ENCODE measurements at regions not wholly inside any gene's neighbourhood (a gene's known extent, or its start where the extent isn't known, plus 50 kb on each side); places are given as distances from the start of the nearest gene placed in this dataset.
"Not testable (repeated sequence)": the region's sequence is repeated elsewhere in the genome, so short reads cannot be mapped to it uniquely, and the experiment has no call there.

DNA sequence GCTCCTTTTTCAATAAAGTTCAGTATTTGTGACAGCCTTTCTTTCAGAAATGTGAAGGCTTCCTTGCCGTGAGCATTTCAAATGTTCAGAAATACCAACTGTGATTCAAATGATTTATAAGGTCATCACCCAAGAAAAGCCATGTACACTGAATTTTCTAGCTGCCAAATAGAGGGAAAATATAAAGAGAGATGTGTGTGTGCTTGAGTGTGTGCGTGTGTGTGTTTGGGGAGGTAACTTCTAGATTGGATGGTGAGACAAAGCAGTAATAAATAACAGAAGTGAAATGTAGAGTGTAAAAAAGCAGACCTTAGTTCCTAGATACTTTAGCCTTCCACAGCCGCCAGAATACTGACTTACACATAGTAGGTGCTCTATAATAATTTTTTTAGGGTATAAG lies 577.4 kb downstream of the TBL1XR1 start:
- no peak for DNase-seq

DNA sequence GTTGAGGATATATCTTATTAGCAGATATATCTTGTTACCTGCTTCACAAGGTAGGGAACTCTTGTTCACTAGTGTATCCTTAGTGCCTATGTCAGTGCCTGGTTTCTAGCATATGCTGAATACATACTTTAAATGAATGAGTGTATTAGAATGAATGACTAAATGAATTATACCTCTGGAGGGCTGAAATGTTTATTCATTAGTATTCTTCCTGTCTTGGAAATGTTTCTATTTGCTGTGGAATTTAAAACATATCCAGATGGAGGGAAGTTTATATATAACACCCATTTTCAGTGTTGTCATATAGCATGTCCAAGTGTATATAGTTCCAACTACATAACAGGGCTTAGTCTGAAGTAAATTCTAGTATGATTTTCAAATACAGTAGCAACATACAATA lies 581.5 kb downstream of the TBL1XR1 start:
- no peak for DNase-seq

DNA sequence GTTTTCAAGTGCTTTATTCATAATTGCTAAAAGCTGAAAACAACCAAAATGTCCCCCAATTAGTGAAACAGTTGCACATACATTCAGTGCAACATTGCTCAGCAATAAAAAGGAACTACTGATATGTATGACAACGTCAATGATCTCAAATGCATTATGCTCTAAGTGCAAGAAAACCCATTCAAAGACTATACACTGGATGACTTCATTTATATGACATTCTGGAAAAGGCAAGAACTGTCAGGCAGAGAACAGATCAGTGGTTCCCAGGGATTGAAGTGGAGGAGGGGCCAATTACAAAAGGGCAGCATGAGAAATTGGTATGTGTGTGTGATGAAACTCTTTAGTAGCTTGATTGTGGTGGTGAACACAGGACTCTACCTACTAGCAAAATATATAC lies 585.6 kb downstream of the TBL1XR1 start:
- DNase-seq: no peak

DNA sequence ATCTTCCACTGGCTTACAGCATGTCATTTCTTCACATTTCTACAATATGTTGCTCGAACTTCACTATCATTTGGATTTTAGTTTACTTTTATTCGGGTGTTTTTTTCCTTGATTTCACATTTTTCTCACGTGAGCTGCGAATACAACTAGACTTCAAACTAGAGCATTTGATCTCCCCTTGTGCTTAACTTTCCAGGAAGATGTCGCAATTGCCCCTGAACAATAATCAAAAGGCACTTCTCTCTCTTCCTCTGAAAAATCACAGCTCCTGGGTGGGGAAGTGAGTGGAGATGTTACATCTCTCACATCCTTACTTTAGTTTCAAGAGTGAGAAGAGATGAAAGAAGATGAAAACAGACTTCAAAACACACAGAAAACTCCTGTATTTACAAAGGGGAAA lies 587.9 kb downstream of the TBL1XR1 start:
- no peak for DNase-seq

DNA sequence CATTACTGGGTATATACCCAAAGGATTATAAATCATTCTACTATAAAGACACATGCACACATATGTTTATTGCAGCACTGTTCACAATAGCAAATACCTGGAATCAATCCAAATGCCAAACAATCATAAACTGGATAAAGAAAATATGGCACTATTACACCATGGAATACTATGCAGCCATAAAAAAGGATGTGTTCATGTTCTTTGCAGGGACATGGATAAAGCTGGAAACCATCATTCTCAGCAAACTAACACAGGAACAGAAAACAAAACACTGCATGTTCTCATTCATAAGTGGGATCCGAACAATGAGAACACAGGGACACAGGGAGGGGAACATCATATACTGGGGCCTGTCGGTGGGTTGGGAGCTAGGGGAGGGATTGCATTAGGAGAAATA lies 591.7 kb downstream of the TBL1XR1 start:
- not testable (repeated sequence) for DNase-seq

DNA sequence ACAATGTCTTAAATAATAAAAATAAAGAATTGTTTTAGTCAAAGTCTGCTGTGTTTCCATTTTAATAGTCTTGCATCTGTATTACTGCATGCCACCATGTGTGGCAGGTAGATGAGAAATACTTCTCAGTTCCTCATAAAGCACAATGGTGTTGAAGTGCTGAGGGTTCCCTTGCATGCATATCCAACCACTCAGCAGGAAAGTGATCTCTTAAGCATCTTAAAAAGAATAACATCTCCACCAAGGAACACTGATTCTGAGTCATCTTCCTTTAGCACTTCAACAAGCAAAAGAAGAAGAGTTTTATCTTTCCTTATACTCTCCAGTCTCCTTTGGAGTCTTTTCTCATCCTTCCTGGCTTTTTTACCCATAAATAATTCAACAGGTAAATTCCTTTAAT lies 602.0 kb downstream of the TBL1XR1 start:
- no peak for DNase-seq

DNA sequence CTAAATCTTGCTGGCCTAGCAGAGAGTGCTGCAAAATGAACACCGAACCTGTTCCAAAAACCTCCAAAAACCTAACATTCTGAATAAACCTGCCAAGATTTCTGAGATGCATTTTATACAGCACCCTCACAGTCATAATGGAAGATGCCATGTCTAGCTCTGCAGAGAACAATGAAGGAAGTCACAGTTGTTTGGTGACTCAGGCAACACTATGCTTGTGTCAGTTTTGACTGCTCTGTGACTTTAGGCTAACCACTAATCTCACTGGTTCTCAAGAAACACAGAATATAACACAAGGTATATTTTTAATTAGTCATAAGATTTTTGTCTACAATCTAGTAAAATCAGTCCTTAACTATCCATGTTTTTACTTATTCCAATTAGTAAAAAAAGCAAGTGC lies 606.6 kb downstream of the TBL1XR1 start:
- no peak for DNase-seq

DNA sequence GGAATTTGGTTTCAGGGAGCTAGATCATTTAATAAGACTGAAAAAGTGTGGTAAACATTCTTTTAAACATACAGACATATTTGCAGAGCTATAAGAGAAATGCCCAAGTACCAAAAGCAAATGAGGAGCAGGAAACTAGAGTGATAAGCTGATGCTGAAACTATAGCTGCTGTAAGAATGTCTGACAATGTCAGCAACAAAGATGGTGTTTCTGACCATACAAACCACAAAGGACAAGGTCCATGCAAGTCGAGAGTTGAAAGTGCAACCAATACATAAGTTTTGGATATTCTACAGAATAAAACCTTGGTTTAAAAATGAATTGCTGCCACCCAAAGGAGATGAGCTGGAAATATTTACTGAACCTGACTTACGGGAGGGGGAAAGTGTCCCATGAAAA lies 610.2 kb downstream of the TBL1XR1 start:
- DNase-seq: no peak

DNA sequence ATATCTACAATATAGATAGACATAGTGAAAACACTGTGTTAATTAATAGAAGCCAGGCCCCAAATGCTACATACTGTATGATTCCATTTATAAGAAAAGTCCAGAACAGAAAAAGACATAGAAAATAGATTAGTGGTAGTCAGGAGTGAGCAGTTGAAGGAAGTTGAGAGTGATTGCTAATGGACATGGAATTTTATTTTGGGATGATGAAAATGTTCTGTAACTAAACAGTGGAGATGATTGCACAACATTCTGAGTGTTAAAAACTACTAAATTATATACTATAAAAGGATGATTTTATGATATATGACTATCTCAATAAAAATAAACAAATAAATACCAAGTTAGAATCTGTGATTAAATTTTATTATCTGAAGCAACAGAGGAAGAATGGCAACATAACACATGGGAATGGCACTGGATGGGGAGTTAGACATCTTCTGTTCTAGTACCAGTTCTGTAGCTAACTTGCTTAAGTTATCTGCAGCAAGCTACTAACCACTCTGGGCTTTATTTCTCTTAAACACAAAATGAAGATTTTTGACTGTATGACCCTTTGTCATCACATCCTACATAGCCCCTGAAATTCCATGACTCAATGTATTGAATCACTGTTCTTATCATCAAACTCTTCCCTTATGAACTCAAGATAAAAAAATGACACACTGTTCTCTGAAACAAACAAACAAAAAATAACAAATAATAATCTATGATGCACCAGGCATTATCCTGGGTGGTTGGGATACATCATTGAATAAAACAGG lies 612.7 kb downstream of the TBL1XR1 start:
- no peak for DNase-seq

DNA sequence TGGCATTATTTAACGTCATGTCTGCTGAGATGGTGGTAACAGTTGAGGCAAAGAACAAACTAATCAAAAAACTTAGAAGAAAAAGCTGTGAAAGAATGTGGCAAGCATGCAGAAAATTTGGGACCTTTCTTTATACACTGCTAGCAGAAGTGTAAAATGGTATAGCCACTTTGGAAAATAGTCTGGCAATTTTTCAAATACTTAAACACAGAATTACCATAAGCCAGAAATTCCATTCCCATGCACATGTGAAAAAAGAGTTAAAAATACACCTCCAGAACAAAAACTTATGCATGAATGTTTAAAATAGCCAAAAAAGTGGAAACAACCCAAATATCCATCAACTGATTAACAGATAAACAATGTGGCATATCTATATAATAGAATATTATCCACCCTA lies 613.3 kb downstream of the TBL1XR1 start:
- no peak for DNase-seq

DNA sequence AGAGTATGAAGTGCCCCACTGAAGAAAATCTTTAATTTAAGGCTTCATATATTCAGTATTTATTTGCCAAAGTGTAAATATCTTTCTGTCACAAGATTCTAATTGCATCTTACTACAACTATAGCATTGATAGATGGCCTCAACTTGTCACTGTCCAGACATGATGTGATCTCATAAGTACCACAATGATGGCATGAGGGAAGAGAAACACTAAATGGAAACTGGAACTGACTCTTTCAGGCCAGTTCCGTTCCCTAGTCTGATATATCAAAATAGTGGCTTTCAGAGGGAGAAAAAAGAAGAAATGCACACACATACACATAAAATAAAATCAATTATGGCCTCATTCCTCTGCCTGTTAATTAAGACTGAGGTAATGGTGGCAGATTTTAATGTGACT lies 615.7 kb downstream of the TBL1XR1 start:
- no peak for DNase-seq

DNA sequence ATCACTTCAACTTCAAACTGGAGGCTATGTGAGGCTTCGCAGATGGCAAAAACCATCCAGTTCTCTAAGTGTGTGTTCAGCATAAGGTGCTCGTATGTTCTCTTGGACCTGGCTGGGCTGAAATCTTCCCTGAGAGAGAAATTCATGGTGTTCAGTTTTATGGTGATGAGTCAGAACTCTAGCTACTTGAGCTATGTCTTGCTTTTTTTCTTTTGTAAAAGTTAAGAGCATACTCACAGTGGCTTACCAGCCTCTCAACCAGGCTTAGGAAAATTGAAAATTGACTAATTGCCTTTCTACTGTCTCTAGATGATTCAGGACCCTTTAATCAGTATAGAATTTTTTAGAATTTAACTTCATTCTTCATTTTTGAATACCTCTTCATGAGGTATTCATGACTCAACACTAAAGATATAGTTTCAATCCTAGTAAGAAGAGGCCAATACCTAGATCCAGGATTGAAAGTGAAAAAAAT lies 617.5 kb downstream of the TBL1XR1 start:
- no peak for DNase-seq

DNA sequence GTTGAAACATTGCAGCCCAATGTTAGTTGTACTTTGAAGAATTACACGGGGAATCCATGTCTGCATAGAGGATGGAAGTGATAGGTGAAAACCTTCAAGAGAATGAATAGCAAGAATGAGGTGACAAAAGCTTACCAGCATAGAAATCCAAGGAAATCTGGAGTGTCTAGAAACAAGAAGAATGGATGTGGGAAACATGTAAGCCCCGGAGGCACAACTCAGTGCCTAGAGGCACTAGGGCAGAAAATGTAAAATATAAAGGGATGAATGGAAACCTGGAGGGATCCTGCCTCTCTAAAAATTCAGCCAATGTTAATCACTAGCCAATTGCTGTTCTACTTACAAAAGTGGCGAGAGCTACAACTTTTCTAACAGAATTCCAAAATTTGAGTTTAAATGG lies 619.0 kb downstream of the TBL1XR1 start:
- DNase-seq: no peak

DNA sequence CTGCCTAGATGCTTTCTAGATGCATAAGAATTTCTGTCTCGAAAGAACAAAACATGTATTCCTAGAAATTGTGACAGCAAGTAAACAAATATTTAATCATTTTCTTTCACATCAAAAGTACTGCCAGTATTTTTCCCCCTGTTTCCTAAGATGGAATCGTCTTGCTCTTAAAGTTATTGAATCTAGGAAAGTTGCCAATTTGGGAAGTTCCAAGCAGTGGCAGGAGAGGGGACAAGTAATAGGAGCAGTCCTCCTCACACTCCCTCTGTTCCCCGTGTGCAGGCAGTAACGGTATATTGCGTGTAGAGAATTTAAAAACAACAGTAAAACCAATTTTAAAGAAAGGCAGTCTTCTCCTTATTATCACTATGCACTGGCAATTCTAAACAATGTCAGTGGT lies 619.8 kb downstream of the TBL1XR1 start:
- DNase-seq: no peak

DNA sequence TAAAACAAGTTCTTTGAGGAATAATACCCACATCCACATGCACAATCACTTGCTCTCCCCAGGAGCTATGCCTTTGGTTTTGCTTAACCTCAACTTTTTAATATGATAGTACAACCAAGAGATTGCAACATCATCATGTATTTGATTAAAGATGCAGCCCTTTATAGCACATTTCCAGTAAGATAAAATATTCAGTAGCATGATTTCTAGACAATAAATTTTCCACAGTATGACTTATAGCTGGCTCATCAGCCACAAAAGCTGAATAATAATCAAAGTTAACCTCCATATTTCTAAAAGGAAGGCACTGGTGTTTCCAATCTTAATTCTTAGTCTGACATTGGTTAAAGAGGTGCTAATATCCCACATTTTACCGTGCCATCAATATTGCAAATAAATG lies 622.5 kb downstream of the TBL1XR1 start:
- no peak for DNase-seq

DNA sequence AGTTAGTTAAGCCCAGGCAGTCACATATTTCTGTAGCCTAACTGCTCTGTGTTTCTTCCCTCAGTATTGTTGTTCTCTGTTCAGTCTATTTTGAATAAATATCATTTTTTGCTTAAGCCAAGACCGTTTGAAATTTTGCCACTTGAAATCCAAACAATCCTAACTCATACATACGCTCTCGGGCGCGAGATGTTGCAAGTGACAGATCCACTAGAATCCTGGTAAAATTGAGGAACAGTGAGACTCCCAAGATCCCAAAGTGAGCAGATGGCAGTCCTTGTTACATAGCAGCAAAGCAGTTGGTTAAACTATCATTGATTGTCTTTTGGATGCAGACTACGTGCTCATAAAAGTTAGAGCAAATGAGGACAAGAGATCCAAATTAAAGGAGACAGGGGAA lies 625.4 kb downstream of the TBL1XR1 start:
- no peak for DNase-seq

DNA sequence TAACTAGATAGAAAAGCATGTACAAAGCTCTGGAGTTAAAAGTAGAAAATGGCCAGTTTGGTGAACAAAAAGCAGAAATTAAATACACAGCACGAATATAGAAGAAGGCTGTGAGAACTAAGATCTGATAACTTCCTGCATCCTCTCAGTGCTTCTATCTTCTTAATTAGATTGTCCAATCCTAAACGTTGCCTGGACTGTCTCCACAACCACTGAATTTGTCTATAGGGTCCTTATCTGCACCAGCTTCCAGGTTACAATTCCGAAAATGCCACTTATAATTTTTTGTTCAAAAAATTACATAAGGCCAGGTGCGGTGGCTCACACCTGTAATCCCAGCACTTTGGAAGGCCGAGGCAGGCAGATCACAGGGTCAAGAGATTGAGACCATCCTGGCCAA lies 626.3 kb downstream of the TBL1XR1 start:
- DNase-seq: no peak

DNA sequence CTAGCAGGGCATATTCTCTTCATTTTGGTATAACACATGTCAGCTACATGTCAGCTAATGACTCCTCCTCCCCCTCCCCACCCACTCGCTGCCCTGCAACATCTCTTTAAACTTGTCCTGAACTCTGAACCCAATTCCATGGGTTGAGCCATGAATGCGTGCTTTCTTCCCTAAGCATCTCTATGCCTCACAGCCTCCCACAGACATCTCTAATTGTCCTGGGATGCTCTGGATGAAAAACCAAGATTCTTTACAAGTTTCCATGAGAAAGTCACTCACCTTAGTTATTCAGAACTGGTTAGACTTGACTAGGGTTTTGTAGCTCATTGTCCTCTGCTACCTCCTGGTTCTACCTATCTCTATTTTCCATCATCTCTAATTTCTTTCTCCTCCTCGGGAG lies 629.1 kb downstream of the TBL1XR1 start:
- DNase-seq: no peak

DNA sequence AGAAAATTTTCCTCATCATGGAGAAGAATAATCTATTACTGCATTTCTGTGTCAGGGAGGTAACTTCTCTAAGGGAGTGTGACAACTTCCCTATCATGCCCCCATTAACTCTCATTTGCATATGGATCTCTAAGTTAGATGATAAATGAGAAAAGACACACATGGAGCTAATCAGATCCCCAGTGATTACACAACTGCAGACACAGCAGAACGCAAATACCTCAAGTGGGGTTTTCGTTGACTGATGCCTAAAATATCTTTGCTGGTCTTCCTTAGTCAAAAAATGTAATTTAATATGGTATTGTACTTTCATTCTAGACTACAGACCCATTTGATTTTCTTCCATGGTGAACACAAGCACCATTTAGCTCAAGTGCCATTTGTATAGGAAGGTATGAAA lies 630.5 kb downstream of the TBL1XR1 start:
- no peak for DNase-seq

DNA sequence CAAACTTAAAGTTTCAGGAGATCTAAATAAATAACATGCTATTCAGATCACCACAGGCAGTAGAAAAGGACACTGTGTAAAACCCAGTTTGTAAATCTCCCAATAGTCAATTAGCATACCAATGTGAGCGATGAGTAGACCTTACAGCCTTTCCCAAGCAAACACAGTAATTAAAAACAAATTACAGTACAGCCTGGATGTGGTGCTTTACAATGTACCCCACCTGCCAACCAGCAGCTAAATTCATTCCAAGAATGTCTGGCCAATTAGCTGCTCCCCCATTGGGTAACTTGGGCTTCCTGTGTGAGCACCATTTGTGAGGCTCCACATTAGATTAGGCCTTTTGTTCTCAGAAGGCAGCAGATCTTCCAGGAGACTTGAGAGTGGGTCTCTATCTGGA lies 635.0 kb downstream of the TBL1XR1 start:
- no peak for DNase-seq

DNA sequence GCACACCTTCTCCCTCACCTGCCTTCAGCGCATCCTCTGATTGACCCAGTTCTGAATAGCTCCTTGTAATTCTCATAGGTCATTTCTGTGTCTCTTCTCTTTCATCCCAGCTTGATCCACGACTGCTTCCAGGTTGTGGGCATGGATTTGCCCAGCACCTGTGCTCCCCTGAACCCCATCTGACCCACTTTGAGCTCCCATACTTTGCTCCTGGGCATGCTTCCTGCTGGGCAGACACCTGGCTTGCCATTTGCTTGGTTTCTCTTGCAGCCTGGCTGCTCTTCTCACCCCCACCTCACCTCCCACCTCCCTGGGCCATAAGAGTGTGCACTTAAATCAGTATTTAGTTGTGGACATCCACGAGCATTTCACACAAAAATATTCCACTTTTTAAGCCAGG lies 635.5 kb downstream of the TBL1XR1 start:
- no peak for DNase-seq

DNA sequence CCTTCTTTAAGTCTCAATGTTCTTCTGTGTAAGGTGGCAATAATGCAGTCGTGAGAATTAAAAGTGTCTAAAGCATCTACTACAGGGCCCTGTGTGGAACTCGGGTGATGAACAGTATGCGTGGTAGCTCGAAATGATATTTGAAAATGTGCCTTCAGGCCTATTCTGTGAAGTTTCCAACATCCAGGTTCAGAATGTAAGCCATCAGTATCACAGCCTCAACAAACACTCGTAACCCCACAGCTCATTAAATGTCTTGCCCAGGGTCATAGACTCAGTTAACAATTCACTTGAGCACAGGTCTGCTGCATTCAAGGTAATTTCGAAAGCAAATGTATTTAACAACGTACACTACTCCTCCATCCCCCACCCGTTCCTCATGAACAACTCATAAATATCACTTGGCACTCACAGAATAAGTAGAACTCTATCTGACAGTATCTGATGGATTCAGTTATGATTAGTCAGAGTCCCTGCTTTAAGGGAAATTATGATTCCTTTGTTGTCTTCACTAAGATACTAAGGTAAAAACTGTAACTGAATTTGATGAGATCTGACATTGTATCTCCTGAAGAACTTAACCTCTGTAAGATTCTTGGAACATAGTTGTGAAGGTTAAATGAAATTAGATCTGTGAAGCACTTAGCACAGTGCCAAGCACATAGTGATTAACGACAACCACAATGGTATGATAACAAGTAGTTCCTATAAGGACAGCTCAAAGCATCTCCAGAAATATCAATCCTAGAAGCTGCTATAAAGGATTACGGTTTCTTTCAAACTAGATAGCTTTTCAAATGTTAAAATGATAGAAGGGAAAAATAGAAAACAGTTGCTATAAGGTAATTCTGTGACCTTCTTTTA lies 642.3 kb downstream of the TBL1XR1 start:
- DNase-seq: no peak

DNA sequence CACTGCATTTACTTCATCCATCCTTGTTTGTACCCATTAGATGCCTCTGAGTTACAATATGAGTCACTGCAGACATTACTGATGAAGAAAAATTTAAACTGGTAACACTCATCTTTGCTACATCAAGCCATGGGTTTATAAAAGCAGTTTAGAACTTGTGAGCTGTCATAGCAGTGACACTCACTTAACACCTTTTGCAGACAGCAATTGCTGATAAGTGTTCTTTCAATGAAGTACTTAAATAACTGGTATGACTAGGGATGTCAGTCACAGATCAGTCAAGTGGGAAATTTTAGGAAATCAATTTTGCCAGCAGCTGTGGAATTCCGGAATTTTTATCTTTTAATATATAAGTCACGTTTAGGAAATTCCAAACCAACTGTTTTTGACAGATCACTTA lies 643.0 kb downstream of the TBL1XR1 start:
- DNase-seq: no peak

DNA sequence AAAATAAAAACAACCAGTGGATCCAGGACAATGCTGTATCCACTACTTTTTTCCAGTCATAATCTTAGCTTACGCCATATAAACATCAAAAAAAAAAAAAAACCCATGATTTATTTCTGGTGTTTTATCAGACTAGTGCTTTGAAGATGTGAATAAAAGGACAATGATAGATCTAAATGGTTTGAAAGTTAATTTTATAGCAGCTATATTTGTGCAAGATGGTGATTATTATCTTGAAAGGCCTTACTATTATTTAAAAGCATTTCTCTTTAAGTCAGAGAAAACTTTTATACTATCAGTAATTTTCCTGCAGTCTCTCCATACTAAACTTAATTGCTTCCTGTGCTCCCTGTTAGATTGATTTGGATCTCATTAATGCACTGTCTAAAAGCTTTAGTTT lies 670.3 kb downstream of the TBL1XR1 start:
- no peak for DNase-seq

All from suppressor macrophage (primary cell).